ENCODE measurements at regions not wholly inside any gene's neighbourhood (a gene's known extent, or its start where the extent isn't known, plus 50 kb on each side); places are given as distances from the start of the nearest gene placed in this dataset.

GRCh38 chr4:127131527-127131926, 501.2 kb upstream of the INTU start:
- no peaks in the 10 kb centered on the region for H3K9me3 ChIP-seq (ENCODE audit: control insufficient read depth in 4 of 4, insufficient read depth in 3 of 4, low read length in 3 of 4)
- H3K9ac ChIP-seq (ENCODE audit: insufficient read depth in 1 of 2, low read length in 2 of 2), result no peak overlapping the region
- no peaks in the 10 kb centered on the region for H3K4me1 ChIP-seq (ENCODE audit: control insufficient read depth in 5 of 5, insufficient read depth in 5 of 5, low read length in 5 of 5)
- H3K27me3 ChIP-seq (ENCODE audit: control insufficient read depth in 3 of 3, insufficient read depth in 3 of 3, low read length in 2 of 3), result no peaks in the 10 kb centered on the region
- WGBS, 2 donors, result 93 to 94% methylated on average over 2 of the region's 2 CpGs
- TF ChIP-seq CTCF (IDR thresholded peaks at IDR 0.05; ENCODE audit: control extremely low read depth, extremely low read depth), result no peak
- ATAC-seq (ENCODE audit: insufficient read depth, low FRiP score), result no peak
- H3K27ac ChIP-seq (ENCODE audit: low read depth in 1 of 2, low read length in 1 of 2), result no peak overlapping the region
- no peak overlapping the region for H3K4me3 ChIP-seq
- no peaks in the 10 kb centered on the region for H3K36me3 ChIP-seq (ENCODE audit: control insufficient read depth in 4 of 4, insufficient read depth in 4 of 4, low read length in 4 of 4)
- DNase-seq, result no peak

GRCh38 chr4:127134490-127134889, 498.3 kb upstream of the INTU start:
- WGBS, 2 donors, result 32 to 39% methylated on average over 2 of the region's 2 CpGs
- DNase-seq (no peak), ATAC-seq (ENCODE audit: insufficient read depth, low FRiP score) (no peak)
- Histone ChIP-seq H3K4me3 (no peak overlapping the region), H3K36me3 (ENCODE audit: control insufficient read depth in 4 of 4, insufficient read depth in 4 of 4, low read length in 4 of 4) (no peaks in the 10 kb centered on the region), H3K27me3 (ENCODE audit: control insufficient read depth in 3 of 3, insufficient read depth in 3 of 3, low read length in 2 of 3) (no peaks in the 10 kb centered on the region), H3K4me1 (ENCODE audit: control insufficient read depth in 5 of 5, insufficient read depth in 5 of 5, low read length in 5 of 5) (no peaks in the 10 kb centered on the region), H3K27ac (ENCODE audit: low read depth in 1 of 2, low read length in 1 of 2) (no peak overlapping the region), H3K9me3 (ENCODE audit: control insufficient read depth in 4 of 4, insufficient read depth in 3 of 4, low read length in 3 of 4) (no peaks in the 10 kb centered on the region), H3K9ac (ENCODE audit: insufficient read depth in 1 of 2, low read length in 2 of 2) (no peak overlapping the region)
- TF ChIP-seq CTCF (IDR thresholded peaks at IDR 0.05; ENCODE audit: control extremely low read depth, extremely low read depth), result no peak

GRCh38 chr4:127138586-127138985, 494.2 kb upstream of the INTU start:
- DNase-seq (no peak), ATAC-seq (ENCODE audit: insufficient read depth, low FRiP score) (no peak)
- H3K4me1 ChIP-seq (ENCODE audit: control insufficient read depth in 5 of 5, insufficient read depth in 5 of 5, low read length in 5 of 5), result no peaks in the 10 kb centered on the region
- H3K27me3 ChIP-seq (ENCODE audit: control insufficient read depth in 3 of 3, insufficient read depth in 3 of 3, low read length in 2 of 3), result no peaks in the 10 kb centered on the region
- 83 to 84% methylated on average over 4 of the region's 4 CpGs for WGBS, 2 donors
- no peak for TF ChIP-seq CTCF (IDR thresholded peaks at IDR 0.05; ENCODE audit: control extremely low read depth, extremely low read depth)
- H3K9ac ChIP-seq (ENCODE audit: insufficient read depth in 1 of 2, low read length in 2 of 2), result no peak overlapping the region
- no peak overlapping the region for H3K27ac ChIP-seq (ENCODE audit: low read depth in 1 of 2, low read length in 1 of 2)
- no peaks in the 10 kb centered on the region for H3K9me3 ChIP-seq (ENCODE audit: control insufficient read depth in 4 of 4, insufficient read depth in 3 of 4, low read length in 3 of 4)
- H3K4me3 ChIP-seq, result no peak overlapping the region
- no peaks in the 10 kb centered on the region for H3K36me3 ChIP-seq (ENCODE audit: control insufficient read depth in 4 of 4, insufficient read depth in 4 of 4, low read length in 4 of 4)

- Histone ChIP-seq H3K36me3 (ENCODE audit: control insufficient read depth in 4 of 4, insufficient read depth in 4 of 4, low read length in 4 of 4) (no peaks in the 10 kb centered on the region), H3K27me3 (ENCODE audit: control insufficient read depth in 3 of 3, insufficient read depth in 3 of 3, low read length in 2 of 3) (no peaks in the 10 kb centered on the region), H3K4me3 (no peak overlapping the region), H3K27ac (ENCODE audit: low read depth in 1 of 2, low read length in 1 of 2) (no peak overlapping the region), H3K9me3 (ENCODE audit: control insufficient read depth in 4 of 4, insufficient read depth in 3 of 4, low read length in 3 of 4) (no peaks in the 10 kb centered on the region), H3K4me1 (ENCODE audit: control insufficient read depth in 5 of 5, insufficient read depth in 5 of 5, low read length in 5 of 5) (no peaks in the 10 kb centered on the region), H3K9ac (ENCODE audit: insufficient read depth in 1 of 2, low read length in 2 of 2) (no peak overlapping the region)
- no peak for TF ChIP-seq CTCF (IDR thresholded peaks at IDR 0.05; ENCODE audit: control extremely low read depth, extremely low read depth)
- ATAC-seq (ENCODE audit: insufficient read depth, low FRiP score) (no peak), DNase-seq (no peak)
- WGBS, 2 donors, result 76 to 77% methylated on average over 6 of the region's 6 CpGs
These were observed 492.9 kb upstream of the INTU start for GRCh38 chr4:127139788-127140286.

All from lung (tissue), 11 donors.